Endothelial cell of umbilical vein (primary cell): ENCODE measurements at regions not wholly inside any gene's neighbourhood (a gene's known extent, or its start where the extent isn't known, plus 50 kb on each side); places are given as distances from the start of the nearest gene placed in this dataset.

Experiments
- BruUV-seq: library from RNA; stranded (reverse); fragments of 400-500 nt; replicated peaks from 2 replicates; lab custom pipeline; 2021; lab: Mats Ljungman, UMichigan
- CTCF ChIA-PET: fragments of 300-600, 350-600 bp; sonication (Branson Sonifier 250); formaldehyde crosslinking; loops from one replicate; lab custom pipeline; 2021; ENCODE audit warnings: antibody characterized with exemption, inconsistent platforms; lab: Charles Lee
- POLR2A ChIA-PET: fragments of 300-600, 350-600 bp; sonication (Branson Sonifier 250); formaldehyde crosslinking; loops from one replicate; lab custom pipeline; 2021; ENCODE audit warnings: antibody characterized with exemption, inconsistent platforms; lab: Charles Lee
- DNase-seq: peaks from one replicate; pipeline ENCODE4 v3.0.0-alpha.2; 2011; ENCODE audit warnings: low read depth, low spot score
- FAIRE-seq: peaks from 2 replicates; lab custom pipeline; 2011; peaks lifted over from hg19 to GRCh38; lab: Jason Lieb, UNC
- H2AFZ ChIP-seq: 2 replicates; pipeline ENCODE4 v1.6.0; 2012; ENCODE audit warnings: low read depth, low read length, control low read depth, inconsistent platforms
- H3K27ac ChIP-seq: 2 replicates; pipeline ENCODE4 v1.5.1; 2011; ENCODE audit warnings: low read depth, mild to moderate bottlenecking, control low read depth, low read length, moderate library complexity; ENCODE audit not compliant: insufficient read depth
- H3K27me3 ChIP-seq, 2 experiments: 2 replicates each; pipeline versions ENCODE4 v1.6.0 to v1.6.1; 2011; ENCODE audit warnings: low read length in 2 of 2, mixed read lengths in 1 of 2; ENCODE audit not compliant: control insufficient read depth in 2 of 2, insufficient read depth in 2 of 2
- H3K36me3 ChIP-seq, 2 experiments: 2 replicates in 1 of 2; 3 replicates in 1 of 2; pipeline ENCODE4 v1.5.1; 2011; ENCODE audit warnings: low read length in 2 of 2, mild to moderate bottlenecking in 1 of 2, moderate library complexity in 1 of 2; ENCODE audit not compliant: control insufficient read depth in 2 of 2, insufficient read depth in 2 of 2; ENCODE audit errors: extremely low read depth in 1 of 2
- H3K4me1 ChIP-seq: 3 replicates; pipeline ENCODE4 v1.5.1; 2011; ENCODE audit warnings: mild to moderate bottlenecking, low read length; ENCODE audit not compliant: control insufficient read depth, insufficient read depth; ENCODE audit errors: extremely low read depth
- H3K4me2 ChIP-seq: 2 replicates; pipeline ENCODE4 v1.6.1; 2011; ENCODE audit warnings: low read length, control low read depth, mixed read lengths; ENCODE audit not compliant: insufficient read depth
- H3K4me3 ChIP-seq, 3 experiments: fragments of 200-600 bp in 1 of 3; sonication (generic), shearing (Covaris generic) in 1 of 3; replicated peaks in 1 of 3; 2 replicates each; pipeline ENCODE4 v1.5.1; 2011 to 2016; ENCODE audit warnings: control low read depth in 3 of 3, low read length in 3 of 3, mild to moderate bottlenecking in 2 of 3, inconsistent platforms in 1 of 3, low read depth in 1 of 3, moderate library complexity in 1 of 3; ENCODE audit not compliant: insufficient read depth in 1 of 3
- H3K79me2 ChIP-seq: 2 replicates; pipeline ENCODE4 v1.6.0; 2012; ENCODE audit warnings: low read length, inconsistent platforms; ENCODE audit not compliant: control insufficient read depth, insufficient read depth
- H3K9ac ChIP-seq: replicated peaks from 2 replicates; pipeline ENCODE3; 2011; ENCODE audit warnings: low read length, control low read depth; ENCODE audit not compliant: insufficient read depth; ENCODE audit errors: extremely low read depth
- H3K9me1 ChIP-seq: replicated peaks from 3 replicates; pipeline ENCODE4 v1.6.0; 2011; ENCODE audit warnings: mild to moderate bottlenecking, low read length; ENCODE audit not compliant: control insufficient read depth, insufficient read depth; ENCODE audit errors: extremely low read depth
- H3K9me3 ChIP-seq: replicated peaks from 2 replicates; pipeline ENCODE4 v1.5.1; 2012; ENCODE audit warnings: low read length, inconsistent platforms; ENCODE audit not compliant: control insufficient read depth, insufficient read depth
- H4K20me1 ChIP-seq: replicated peaks from 2 replicates; pipeline ENCODE3; 2011; ENCODE audit warnings: mild to moderate bottlenecking, low read length; ENCODE audit not compliant: control insufficient read depth, insufficient read depth; ENCODE audit errors: extremely low read depth
- CTCF ChIP-seq, 2 donors: IDR thresholded peaks; 1 replicate in 1 of 2; 2 replicates in 1 of 2; pipeline ENCODE4 v1.5.1; 2011; ENCODE audit warnings: low read length in 2 of 2, mild to moderate bottlenecking in 2 of 2, moderate library complexity in 2 of 2, control low read depth in 1 of 2, inconsistent platforms in 1 of 2, low read depth in 1 of 2; ENCODE audit not compliant: insufficient read depth in 1 of 2; ENCODE audit errors: extremely low read depth in 1 of 2
- EZH2 ChIP-seq: IDR thresholded peaks from 2 replicates; pipeline ENCODE4 v1.6.1; 2012; ENCODE audit warnings: borderline replicate concordance, low read depth, mild to moderate bottlenecking, moderate library complexity, low read length, inconsistent platforms; ENCODE audit not compliant: severe bottlenecking
- FOS ChIP-seq: IDR thresholded peaks from 2 replicates; pipeline ENCODE4 v1.6.1; 2011; ENCODE audit warnings: mild to moderate bottlenecking, low read length, moderate library complexity, borderline replicate concordance; ENCODE audit not compliant: insufficient read depth
- GATA2 ChIP-seq: IDR thresholded peaks from 2 replicates; pipeline ENCODE4 v1.7.0; 2011; ENCODE audit warnings: low read depth, mild to moderate bottlenecking, moderate library complexity, mixed read lengths, low read length; ENCODE audit not compliant: insufficient read length, insufficient read depth
- JUN ChIP-seq: IDR thresholded peaks from 2 replicates; pipeline ENCODE4 v1.6.1; 2011; ENCODE audit warnings: borderline replicate concordance, low read depth; ENCODE audit not compliant: insufficient read length, insufficient read depth
- MAX ChIP-seq: IDR thresholded peaks from 2 replicates; pipeline ENCODE4 v1.6.1; 2011; ENCODE audit not compliant: insufficient read depth, insufficient read length
- MYC ChIP-seq: IDR thresholded peaks from one replicate; pipeline ENCODE4 v1.6.1; 2011; ENCODE audit warnings: mild to moderate bottlenecking, low read depth, low read length
- POLR2A ChIP-seq: IDR thresholded peaks from 2 replicates; pipeline ENCODE4 v1.6.1; 2012; ENCODE audit warnings: low read depth, mild to moderate bottlenecking, control low read depth, low read length
- POLR2AphosphoS5 ChIP-seq: IDR thresholded peaks from 2 replicates; pipeline ENCODE4 v1.6.1; 2012; ENCODE audit warnings: low read depth, mild to moderate bottlenecking, control low read depth, low read length, moderate library complexity; ENCODE audit not compliant: insufficient read depth
- dilution Hi-C: fragments of 300-500 bp; cut with MboI; formaldehyde crosslinking; loops from one replicate; pipeline ENCODE4 v1.15.0; 2019; ENCODE audit warnings: low sequenced_read_pairs; ENCODE audit not compliant: extremely low pct_ligation_motif_present
- intact Hi-C: fragments of 100-400 bp; cut with micrococcal nuclease; formaldehyde crosslinking; loops from one replicate; pipeline ENCODE4 v1.10.0; 2022

GRCh38 chr5:153404747-153405146, 85.7 kb upstream of the GRIA1 start:
- no peaks in the 10 kb centered on the region for H4K20me1 ChIP-seq
- no peak for TF ChIP-seq POLR2A
- no peak for TF ChIP-seq POLR2AphosphoS5
- no peak for TF ChIP-seq FOS
- TF ChIP-seq EZH2 = no peak
- no peak for TF ChIP-seq CTCF (IDR thresholded peaks at IDR 0.05; ENCODE audit: extremely low read depth in 1 of 2, insufficient read depth in 1 of 2, low read depth in 1 of 2, low read length in 2 of 2)
- no peak for TF ChIP-seq GATA2
- no peak for TF ChIP-seq JUN
- no peak for TF ChIP-seq MYC
- no peak for TF ChIP-seq MAX
- no peaks in the 10 kb centered on the region for H3K36me3 ChIP-seq
- H3K9me3 ChIP-seq = peaks cover 5% of the 10 kb centered on the region
- H3K79me2 ChIP-seq = no peaks in the 10 kb centered on the region
- dilution Hi-C loops = no loop called here
- no peaks in the 10 kb centered on the region for H3K9me1 ChIP-seq
- no peaks in the 10 kb centered on the region for H3K4me1 ChIP-seq
- H2AFZ ChIP-seq = no peak overlapping the region
- FAIRE-seq = no peak
- H3K9ac ChIP-seq = no peak overlapping the region
- H3K27ac ChIP-seq = no peak overlapping the region
- BruUV-seq = no TSS peak
- DNase-seq = no peak
- ChIA-PET POLR2A (no interaction called here), CTCF (no interaction called here)
- no peak overlapping the region for H3K4me2 ChIP-seq
- H3K4me3 ChIP-seq = no peak overlapping the region
- no peaks in the 10 kb centered on the region for H3K27me3 ChIP-seq
- intact Hi-C loops = no loop called here
